AG04450 (cell line): ENCODE measurements at regions not wholly inside any gene's neighbourhood (a gene's known extent, or its start where the extent isn't known, plus 50 kb on each side); places are given as distances from the start of the nearest gene placed in this dataset.

Experiments used
- CTCF ChIA-PET: fragments of 300-600, 350-600 bp; formaldehyde crosslinking; extraction: SDS; loops from one replicate; lab custom pipeline; 2022; ENCODE audit warnings: antibody characterized with exemption, inconsistent platforms; lab: Charles Lee
- POLR2A ChIA-PET: fragments of 350-600 bp; formaldehyde crosslinking; extraction: SDS; loops from one replicate; lab custom pipeline; 2021; ENCODE audit warnings: antibody characterized with exemption, inconsistent platforms; lab: Yijun Ruan, JAX
- DNase-seq: peaks from one replicate; pipeline ENCODE4 v3.0.0-alpha.2; 2011; ENCODE audit warnings: low read depth, low spot score
- H3K27ac ChIP-seq: one replicate; pipeline ENCODE4 v1.5.1; 2012; ENCODE audit warnings: low read depth, low read length, control low read depth
- H3K27me3 ChIP-seq: one replicate; pipeline ENCODE4 v1.6.0; 2012; ENCODE audit warnings: low read length; ENCODE audit not compliant: control insufficient read depth, insufficient read depth
- H3K4me3 ChIP-seq: 2 replicates; pipeline ENCODE4 v1.5.1; 2011; ENCODE audit warnings: mild to moderate bottlenecking, low read depth, low read length, control low read depth
- H3K9me3 ChIP-seq: 2 replicates; pipeline ENCODE4 v1.5.1; 2012; ENCODE audit warnings: low read length; ENCODE audit not compliant: control insufficient read depth, insufficient read depth
- CTCF ChIP-seq: IDR thresholded peaks from 2 replicates; pipeline ENCODE4 v1.5.1; 2011; ENCODE audit warnings: low read depth, low read length, control low read depth, inconsistent platforms

GRCh38 chr4:59825104-59825503 is 1375.0 kb upstream of the ADGRL3 start:
- no peak overlapping the region for H3K27ac ChIP-seq
- CTCF ChIA-PET, result no interaction called here

DNA sequence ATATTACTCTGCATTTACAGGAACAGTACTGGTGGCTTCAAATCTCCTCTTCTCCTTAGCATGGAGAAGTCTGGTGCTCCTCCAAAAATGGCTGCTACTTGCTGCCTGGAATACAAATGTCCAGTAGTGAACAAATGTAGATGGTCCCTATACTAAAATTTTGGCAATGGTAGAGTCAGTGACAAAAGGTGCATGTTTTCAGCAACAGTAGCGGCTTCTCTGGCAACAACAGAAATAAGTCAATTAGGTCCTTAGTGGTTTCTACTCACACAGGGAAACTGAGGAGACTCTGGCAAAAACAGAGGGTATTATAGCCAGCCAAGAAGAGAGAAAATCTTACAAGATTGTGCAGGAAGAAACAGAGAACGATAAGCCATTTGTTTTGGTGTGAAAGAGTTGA is 1368.4 kb upstream of the ADGRL3 start:
- H3K27ac ChIP-seq, result no peak overlapping the region
- CTCF ChIA-PET, result no interaction called here
- no peak overlapping the region for H3K4me3 ChIP-seq
- no peaks in the 10 kb centered on the region for H3K27me3 ChIP-seq
- POLR2A ChIA-PET, result no interaction called here
- DNase-seq, result no peak
- no peak for TF ChIP-seq CTCF
- no peaks in the 10 kb centered on the region for H3K9me3 ChIP-seq

More at GRCh38 chr4:59825104-59825503, 1375.0 kb upstream of the ADGRL3 start:
- no peak for DNase-seq
- H3K4me3 ChIP-seq, result no peak overlapping the region
- TF ChIP-seq CTCF, result no peak
- POLR2A ChIA-PET, result no interaction called here
- no peaks in the 10 kb centered on the region for H3K27me3 ChIP-seq
- H3K9me3 ChIP-seq, result peaks cover 5% of the 10 kb centered on the region; the same call in 1 of the 2 replicates

DNA sequence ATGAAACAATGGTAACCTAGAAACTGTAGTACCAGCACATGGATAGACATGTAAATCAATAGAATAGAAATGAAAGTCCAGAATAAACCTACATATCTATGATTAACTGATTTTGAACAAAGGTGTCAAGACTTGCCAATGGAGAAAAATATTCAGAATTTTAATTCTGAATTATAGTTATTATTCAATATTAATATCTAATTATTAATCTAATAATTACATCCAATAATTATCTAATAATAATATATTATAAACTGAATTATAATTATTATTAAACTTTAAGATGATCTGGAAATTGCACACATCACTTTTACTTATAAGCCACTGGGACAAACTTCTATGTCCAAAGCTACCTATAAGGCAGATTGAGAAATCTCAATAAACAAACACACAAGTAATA is 1365.2 kb upstream of the ADGRL3 start:
- no peak for DNase-seq
- H3K4me3 ChIP-seq, result no peak overlapping the region
- ChIA-PET CTCF (no interaction called here), POLR2A (no interaction called here)
- H3K27ac ChIP-seq, result no peak overlapping the region
- no peaks in the 10 kb centered on the region for H3K27me3 ChIP-seq
- H3K9me3 ChIP-seq, result no peaks in the 10 kb centered on the region
- no peak for TF ChIP-seq CTCF

GRCh38 chr4:59837751-59838150 is 1362.4 kb upstream of the ADGRL3 start:
- no peak overlapping the region for H3K27ac ChIP-seq
- ChIA-PET POLR2A (no interaction called here), CTCF (no interaction called here)
- no peaks in the 10 kb centered on the region for H3K27me3 ChIP-seq
- H3K4me3 ChIP-seq, result no peak overlapping the region
- H3K9me3 ChIP-seq, result no peaks in the 10 kb centered on the region
- no peak for DNase-seq
- no peak for TF ChIP-seq CTCF

- H3K9me3 ChIP-seq, result no peaks in the 10 kb centered on the region
- H3K27me3 ChIP-seq, result no peaks in the 10 kb centered on the region
- ChIA-PET CTCF (no interaction called here), POLR2A (no interaction called here)
- no peak for DNase-seq
- H3K4me3 ChIP-seq, result no peak overlapping the region
- no peak for TF ChIP-seq CTCF
- no peak overlapping the region for H3K27ac ChIP-seq
These were observed 1361.9 kb upstream of the ADGRL3 start for GRCh38 chr4:59838236-59838635.
